ENCODE measurements at regions not wholly inside any gene's neighbourhood (a gene's known extent, or its start where the extent isn't known, plus 50 kb on each side); places are given as distances from the start of the nearest gene placed in this dataset.
"Not testable (repeated sequence)": the region's sequence is repeated elsewhere in the genome, so short reads cannot be mapped to it uniquely, and the experiment has no call there.

DNA sequence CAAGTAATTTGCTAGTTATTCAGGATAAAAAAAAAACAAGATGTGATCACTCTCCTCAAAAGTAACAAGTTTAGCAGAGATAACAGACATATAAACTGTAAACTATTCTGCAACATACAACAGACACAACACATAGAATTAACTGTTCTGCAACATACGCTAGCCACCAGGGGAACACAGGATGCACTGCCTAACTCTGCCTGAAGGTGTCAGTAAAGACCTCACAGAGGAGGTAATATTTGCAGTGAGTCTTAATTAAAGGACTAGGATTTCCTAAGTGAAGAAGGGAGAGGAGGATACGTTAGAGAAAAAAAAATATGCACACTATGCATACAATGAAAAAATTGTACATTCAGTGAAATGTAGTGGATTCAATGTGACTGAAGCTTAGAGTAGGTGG lies 129.6 kb downstream of the NBPF8 start:
- not testable (repeated sequence) for DNase-seq (ENCODE audit: low read depth in 4 of 4, low spot score in 3 of 4)

DNA sequence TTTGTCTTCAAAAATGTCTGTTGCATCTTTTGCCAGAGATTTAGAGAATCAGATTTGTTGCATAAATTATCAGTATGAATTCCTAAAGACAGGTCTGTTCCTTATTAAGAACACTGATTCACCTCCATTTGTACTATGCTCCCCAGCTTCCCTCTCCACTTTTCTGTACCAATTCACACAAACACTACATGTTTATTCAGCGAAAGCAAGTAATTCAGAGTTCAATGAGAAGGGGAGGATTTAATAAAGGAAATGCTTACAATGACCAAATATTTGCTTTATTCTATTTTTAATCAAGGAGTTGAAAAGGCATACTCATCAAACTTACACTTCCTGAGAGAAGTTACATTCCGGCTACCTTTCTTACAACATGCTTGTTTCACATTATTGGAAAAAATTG lies 135.5 kb downstream of the NBPF8 start:
- DNase-seq (ENCODE audit: low read depth in 4 of 4, low spot score in 3 of 4), result not testable (repeated sequence)

DNA sequence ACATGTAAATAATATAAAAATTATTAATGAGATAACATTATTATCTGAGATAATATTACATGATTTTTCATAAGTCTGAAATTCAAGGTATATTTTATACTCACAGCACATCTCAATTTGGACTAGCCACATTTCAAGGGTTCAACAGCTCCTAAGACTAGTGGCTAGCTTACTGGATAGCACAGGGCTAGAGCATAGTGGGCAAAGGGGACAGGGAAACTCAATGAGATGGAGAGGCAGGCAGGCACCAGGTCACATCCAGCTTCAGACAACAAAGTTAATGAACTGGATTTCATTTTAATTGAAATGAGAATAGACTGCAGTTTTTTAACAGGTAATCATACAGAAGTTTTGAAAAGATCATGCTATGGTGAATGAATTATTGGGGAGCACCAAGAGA lies 137.4 kb downstream of the NBPF8 start:
- DNase-seq (ENCODE audit: low read depth in 4 of 4, low spot score in 3 of 4), result not testable (repeated sequence)

DNA sequence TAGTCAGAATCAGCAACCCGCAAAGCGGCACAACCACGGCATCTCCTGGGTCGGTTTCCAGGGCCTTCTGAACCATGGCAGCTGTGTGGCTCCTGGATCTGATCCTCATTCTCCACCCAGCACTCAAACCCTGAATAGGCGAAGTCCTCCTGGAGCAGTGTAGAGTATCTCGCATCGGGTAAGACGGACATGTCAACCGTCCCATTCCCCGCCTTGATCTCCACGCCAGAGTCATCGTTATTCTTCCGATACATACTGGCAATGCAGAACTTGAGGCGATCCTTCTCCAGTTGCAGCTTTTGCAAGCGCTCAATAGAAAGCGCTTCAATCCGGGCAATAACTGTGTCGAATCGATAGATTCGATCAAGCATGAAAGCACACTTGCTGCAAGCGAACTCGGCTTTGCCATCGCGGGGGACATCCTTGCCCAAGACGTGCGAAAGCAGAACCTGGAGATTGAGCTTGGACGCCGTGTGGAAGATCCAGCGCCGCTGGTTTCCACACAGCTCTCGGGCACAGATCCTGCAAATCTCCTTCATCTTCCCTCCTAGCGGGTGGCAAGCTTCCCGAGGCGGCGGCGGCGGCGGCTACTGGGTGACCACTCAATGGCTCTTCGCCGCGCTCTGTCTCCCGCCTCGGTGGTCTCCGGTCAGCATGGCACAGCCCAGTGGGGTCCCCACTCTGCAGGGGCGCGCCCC lies 142.9 kb downstream of the NBPF8 start:
- not testable (repeated sequence) for DNase-seq (ENCODE audit: low read depth in 4 of 4, low spot score in 3 of 4)

DNA sequence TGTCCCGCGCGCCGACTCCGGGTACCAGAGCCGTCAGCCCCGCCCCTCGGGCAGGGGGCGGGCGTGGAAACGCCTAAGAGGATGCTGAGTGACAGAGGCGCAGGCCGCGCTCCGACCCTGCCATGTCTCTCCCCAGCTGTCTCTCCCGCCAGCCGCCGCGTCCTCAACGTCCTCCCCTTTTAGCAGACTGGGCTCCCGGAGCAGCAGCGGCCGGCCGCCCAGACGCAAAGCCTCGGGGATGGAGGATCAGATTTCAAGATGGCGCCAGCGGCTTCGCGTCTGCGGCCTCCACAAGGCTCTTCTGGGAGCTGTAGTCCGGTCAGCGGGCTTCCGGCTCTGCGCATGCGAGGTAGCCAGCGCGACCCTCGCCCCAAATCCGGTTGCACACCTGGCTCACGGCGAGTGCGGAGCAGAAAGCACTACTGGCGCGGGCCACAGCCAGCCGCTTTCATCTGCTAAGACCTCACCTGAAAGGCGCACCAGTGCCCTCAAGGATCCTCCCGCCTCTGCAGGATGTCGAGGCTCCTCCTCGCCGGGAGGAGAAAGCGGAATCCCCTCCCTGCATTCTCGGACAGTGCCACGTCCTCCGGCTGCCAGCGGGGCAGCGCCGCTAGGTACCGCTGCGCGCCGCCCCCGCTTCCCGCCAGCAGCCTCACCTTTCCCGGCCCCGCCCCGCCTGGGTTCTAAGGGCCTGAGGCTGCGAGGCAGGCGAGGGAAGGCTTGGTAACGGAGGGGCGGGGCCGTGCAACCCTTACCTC lies 143.6 kb downstream of the NBPF8 start:
- DNase-seq (ENCODE audit: low read depth in 4 of 4, low spot score in 3 of 4), result peak; percentile 40 to 65 (median 52)

DNA sequence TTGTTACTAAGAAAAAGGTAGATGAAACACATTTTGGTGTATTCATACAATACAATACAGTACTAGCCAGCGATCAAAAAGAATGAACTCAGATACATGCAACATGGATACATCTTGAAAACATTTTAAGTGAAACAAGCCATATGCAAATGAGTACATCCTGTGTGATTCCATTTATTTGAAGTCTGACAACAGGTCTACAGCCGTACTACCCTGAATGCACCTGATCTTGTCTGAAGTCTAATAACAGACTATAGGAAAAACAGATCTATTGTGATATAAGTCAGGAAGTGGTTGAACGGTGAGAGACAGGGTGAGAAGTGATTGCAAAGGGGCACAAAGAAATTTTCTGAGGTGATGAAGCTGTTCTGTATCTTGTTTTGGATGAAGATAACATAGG lies 146.9 kb downstream of the NBPF8 start:
- not testable (repeated sequence) for DNase-seq (ENCODE audit: low read depth in 4 of 4, low spot score in 3 of 4)

DNA sequence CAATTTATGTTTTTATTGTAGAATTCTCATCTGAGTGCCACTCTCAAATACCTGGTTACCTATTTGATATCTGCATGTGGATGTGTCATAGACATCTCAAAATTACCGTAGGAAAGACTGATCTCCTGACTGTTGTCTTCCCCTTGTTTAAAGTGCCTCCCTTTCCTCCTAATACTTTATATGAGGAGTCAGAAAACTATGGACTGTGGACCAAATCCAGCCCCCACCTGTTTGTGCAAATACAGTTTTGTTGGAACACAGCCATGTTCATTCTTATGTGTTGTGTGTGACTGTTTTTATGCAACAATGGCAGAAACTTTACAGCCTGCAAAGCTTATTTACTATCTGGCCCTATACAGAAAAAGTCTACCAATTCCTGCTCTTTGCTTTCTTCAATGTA lies 150.6 kb downstream of the NBPF8 start:
- DNase-seq (ENCODE audit: low read depth in 4 of 4, low spot score in 3 of 4), result not testable (repeated sequence)

DNA sequence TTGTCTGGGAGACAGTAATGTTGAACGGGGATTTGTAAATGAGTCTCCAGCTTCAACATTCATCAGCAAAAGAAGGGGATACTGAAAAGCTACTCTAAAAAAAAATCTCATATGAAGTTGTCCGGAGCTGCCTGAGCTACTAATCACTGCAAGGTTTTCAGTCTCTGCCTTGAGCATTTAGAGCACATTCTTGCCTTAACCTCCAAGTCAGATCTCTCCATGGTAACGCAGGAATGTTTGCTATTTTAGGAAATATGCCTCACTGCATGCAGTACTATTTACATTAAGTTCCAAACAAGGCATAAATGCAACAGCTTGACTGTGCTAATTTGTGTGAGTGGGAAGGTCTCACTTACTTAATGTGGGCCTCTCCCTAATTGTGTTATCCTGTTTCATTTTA lies 152.8 kb downstream of the NBPF8 start:
- DNase-seq (ENCODE audit: low read depth in 4 of 4, low spot score in 3 of 4), result not testable (repeated sequence)

DNA sequence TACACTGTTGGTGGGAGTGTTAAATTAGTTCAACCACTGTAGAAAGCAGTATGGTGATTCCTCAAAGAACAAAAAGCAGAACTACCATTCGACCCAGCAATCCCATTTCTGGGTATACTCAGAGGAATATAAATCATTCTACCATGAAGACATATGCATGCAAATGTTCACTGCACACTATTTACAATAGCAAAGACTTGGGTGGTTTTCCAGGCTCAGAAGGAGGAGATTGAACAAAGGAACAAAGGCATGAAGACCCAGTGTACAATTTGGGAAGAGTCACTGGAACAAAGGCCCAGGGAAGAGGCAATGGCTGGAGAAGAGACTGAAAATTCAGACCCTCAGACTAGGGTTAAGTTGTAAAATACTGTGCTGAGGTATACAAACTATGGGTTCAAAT lies 148.5 kb upstream of the NBPF26 start:
- not testable (repeated sequence) for DNase-seq (ENCODE audit: low read depth in 4 of 4, low spot score in 3 of 4)

DNA sequence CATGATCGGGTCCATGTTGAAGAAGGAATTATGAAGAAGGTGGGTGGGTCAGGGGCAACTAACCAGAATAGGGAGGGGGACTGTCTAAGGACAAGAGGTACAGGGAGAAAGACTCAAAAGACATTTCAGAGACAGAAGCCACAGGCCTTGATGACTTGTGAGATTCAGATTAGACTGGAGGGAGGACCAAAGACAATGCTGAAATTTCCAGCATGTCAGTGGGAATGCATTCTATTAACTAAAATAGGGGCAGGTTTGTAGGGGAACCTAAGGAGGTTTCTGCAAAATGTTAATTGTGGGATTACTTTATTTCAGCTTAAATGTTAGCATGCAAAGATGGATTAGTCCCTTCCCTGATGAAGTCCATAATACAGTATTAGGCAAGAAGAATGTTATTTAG lies 141.6 kb upstream of the NBPF26 start:
- DNase-seq (ENCODE audit: low read depth in 4 of 4, low spot score in 3 of 4), result not testable (repeated sequence)

DNA sequence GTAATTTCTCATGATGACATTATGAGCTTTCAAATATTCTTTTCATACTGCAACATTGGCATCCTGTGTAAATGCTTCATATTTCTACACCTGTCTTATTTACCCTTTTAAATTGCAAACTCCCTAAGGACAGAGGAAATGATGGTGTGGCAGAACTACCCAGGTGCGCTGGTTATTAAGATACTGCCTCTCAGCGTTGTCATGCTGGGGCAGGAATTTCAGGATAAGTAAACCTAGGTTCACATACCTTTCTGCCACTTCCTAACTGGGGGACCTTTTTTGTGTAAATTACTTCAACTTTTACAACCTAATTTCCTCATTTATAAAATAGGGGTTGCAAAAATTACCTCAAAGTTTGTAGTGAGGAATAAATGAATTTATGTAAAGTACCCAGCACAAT lies 137.7 kb upstream of the NBPF26 start:
- not testable (repeated sequence) for DNase-seq (ENCODE audit: low read depth in 4 of 4, low spot score in 3 of 4)

DNA sequence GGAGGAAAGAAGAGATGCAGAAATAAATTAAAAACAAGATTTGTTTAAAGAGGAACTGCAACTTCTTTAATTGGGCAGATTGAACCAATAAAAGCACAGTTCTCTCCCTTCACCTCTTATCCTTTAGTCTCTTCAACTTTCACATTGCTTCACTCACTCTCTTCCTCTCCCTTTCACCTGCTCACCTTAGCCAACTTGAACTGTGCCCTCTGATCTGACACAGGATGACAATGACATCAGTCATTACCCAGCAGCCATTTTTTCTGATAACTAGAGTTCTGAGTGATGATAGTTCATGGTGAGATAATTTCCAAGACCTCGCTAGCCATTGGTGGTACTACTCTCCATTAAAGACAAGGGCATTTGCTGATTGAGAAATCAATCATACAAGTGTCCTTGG lies 134.9 kb upstream of the NBPF26 start:
- not testable (repeated sequence) for DNase-seq (ENCODE audit: low read depth in 4 of 4, low spot score in 3 of 4)

DNA sequence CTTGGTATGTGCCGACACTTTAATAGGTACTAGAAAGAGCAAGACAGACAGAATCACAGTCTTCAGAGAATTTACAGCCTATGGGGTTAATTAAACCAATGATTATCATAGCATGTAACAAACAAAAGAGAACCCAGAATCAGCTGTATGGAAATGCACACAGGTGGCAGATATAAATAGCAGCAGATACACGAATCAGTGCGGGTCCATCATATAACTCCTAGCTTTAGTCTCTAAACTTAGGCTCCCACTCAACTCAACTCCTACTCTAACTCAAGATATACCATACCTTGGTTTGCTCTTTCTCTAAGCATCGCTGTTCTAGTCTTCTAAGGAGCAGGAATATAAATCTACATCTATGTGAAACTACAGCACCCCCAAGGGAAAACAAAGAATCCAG lies 132.0 kb upstream of the NBPF26 start:
- not testable (repeated sequence) for DNase-seq (ENCODE audit: low read depth in 4 of 4, low spot score in 3 of 4)

DNA sequence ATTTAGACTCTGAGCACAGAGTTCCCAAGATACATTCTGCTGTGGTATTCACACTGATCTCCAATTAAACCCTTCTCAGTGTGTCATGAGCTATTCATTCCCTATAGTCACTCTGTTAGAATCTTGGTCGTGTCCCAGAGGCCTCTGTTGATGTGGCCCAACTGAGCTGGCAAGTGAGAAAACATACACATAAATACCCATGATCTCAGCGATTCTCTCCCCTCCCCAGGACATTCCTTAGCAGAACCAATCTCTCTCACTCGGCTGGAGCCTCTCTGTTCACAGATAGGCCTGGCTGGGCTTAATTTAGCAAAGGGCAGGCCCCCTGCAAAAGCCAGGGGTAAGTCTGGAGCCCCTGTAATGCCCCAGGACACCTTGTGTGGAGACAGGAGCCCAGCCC lies 130.8 kb upstream of the NBPF26 start:
- DNase-seq (ENCODE audit: low read depth in 4 of 4, low spot score in 3 of 4), result not testable (repeated sequence)

DNA sequence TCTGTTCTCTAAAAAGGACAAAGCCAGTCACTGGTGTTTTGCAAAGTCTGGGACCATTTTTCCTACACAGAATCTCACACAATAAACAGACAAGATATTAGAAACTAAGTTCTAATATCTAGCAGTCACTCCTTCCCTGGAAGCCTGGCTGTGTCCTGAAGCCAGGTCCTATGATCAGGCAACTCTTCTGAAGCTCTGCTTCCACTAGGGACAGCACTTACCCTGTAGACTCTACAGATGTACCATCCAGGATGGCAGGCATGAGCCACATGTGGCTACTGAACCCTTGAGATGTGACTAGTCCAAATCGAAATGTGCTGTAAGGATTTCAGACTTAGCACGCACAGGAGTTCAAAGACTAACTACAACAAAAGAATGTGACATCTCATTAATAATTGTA lies 130.1 kb upstream of the NBPF26 start:
- DNase-seq (ENCODE audit: low read depth in 4 of 4, low spot score in 3 of 4), result not testable (repeated sequence)

DNA sequence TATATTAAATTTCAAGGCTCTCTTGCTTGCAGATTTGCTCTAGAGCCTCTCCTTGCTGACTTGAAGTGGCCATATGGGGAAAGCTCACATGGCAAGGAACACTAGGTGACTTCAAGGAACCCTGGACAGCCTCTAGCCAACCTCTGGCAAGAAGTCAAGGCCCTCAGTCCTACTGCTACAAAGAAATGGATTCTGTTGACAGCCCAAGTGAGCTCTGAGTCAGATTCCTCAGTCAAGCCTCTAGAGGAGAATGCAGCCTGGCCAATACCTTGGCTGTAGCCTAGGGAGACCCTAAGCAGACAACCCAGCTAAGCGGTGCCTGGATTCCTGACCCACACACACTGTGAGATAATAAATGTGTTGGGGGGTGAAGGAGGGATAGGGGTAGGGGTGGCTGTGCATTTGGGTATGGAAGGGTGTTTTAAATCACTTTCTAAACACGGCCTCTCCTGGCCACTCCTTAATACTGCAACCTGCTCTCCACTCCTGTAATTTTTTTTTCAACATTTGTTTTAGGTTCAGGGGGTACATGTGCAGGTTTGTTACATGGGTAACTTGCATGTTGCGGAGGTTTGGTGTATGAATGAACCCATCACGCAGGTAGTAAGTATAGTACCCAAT lies 125.3 kb upstream of the NBPF26 start:
- not testable (repeated sequence) for DNase-seq (ENCODE audit: low read depth in 4 of 4, low spot score in 3 of 4)

DNA sequence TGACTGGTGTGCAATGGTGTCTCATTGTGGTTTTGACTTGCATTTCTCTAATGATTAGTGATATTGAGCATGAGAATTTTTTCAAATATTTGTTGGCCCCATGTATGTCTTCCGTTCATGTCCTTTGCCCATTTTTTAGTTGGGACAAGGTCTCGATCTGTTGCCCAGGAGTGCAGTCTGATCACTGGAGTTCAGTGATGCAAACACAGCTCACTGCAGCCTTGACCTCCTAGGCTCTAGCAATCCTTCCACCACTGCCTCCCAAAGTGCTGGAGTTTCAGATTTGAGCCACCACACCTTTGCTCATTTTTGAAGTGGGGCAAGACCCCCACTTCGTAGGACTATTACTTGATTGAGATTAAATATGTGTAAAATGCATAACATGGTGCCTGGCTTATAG lies 124.2 kb upstream of the NBPF26 start:
- DNase-seq (ENCODE audit: low read depth in 4 of 4, low spot score in 3 of 4), result not testable (repeated sequence)

DNA sequence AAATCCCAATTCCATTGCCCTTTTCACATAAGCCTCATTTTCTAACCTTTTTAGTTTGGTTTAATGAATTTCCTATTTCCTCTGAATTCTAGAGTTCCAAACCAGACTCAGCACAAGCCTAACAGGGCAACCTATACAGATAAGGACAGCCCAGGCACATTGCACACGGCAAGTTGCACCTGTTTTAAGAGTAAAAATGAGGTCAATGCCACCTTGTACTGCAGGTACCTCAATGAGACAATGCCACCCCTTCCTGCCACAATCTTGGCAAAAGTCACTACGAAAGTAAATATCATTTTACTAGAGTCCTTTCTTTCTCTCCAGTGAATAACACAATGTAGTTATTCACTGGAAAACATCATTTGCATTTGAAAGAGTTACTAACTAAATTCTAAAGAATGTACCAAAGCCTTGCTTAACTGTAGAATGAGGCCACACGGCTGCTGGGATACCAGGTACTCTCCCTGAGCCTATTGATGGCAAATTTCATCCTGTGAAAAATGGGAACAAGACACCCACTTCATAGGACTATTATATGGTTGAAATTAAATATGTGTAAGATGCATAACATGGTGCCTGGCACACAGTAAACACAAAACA lies 123.2 kb upstream of the NBPF26 start:
- not testable (repeated sequence) for DNase-seq (ENCODE audit: low read depth in 4 of 4, low spot score in 3 of 4)

DNA sequence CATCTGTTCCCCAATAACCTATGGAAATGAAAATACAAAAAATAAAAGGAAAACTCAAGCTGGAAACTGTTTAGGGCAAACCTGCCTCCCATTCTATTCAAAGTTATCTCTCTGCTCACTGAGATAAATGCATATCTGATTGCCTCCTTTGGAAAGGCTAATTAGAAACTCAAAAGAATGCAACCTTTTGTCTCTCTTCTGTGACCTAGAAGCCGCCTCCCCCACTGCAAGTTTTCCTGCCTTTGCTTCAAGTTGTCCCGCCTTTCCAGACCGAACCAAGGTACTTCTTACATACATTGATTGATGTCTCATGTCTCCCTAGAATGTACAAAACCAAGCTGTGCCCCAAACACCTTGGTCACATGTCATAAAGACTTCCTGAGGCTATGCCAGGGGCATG lies 115.9 kb upstream of the NBPF26 start:
- DNase-seq (ENCODE audit: low read depth in 4 of 4, low spot score in 3 of 4), result not testable (repeated sequence)

DNA sequence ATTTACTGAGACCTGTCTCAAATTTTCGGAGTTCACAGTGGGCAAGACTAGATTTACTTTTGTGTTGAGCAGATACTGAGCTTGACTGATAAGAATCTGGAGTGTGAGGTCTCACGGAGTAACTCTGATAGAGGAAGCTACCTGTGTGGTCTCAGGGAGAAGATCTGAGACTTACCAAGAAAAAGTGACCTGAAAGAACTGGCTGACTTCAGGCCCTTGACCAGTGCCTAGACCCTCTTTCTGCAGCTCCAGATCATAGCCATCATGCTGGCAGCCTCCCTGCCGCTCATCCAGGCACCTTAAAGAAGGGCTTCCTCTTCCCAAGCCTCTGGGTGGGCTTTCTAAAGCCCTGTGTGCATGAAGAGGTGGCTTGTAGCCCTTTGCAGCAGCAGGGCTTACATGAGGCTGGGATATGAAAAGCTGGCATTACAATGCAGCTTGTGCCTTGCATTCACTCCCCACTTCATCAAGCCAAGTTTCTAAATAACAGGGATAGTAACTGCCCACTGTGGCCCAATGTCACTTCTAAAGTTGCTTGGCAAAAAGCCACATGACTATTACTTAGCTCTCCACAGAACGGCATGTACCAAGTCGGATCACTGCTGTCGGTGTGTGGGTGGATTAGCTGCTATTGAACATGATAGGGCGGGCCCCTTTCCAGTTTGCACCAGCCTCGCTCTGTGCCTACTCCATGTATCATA lies 115.3 kb upstream of the NBPF26 start:
- DNase-seq (ENCODE audit: low read depth in 4 of 4, low spot score in 3 of 4), result not testable (repeated sequence)
